ENCODE measurements at regions not wholly inside any gene's neighbourhood (a gene's known extent, or its start where the extent isn't known, plus 50 kb on each side); places are given as distances from the start of the nearest gene placed in this dataset.

DNA sequence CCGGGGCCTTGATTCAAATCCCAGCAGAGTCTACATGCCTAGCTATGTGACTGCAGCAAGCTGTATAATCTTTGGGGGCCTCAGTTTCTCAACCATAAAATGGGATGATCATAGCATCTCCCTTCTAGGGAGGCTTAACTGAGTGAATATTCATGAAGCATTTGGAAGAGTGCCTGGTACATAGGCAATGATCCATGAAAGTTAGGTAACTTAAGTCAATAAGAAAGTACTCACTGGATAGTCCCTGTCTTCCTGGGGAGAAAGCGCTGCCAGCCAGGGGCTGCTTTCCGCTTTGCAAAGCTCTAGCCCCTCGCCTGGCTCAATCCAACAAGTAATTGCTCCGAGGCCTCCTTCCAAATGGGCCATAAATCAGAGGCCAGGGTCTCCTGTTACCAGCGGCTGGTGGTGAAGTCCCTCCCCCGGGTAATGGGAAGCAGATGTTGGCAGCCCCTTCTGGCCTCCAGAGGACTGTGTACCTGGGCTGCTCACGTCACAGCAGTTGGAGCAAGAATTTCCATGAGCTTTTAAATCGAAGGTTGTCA lies 521.9 kb upstream of the PROK2 start:
- TF ChIP-seq POLR2A (IDR thresholded peaks at IDR 0.05) (no peak), POLR2AphosphoS5 (IDR thresholded peaks at IDR 0.05; ENCODE audit: insufficient read depth in 1 of 2, low read depth in 1 of 2) (no peak)
- TF ChIP-seq, protein P1, sequence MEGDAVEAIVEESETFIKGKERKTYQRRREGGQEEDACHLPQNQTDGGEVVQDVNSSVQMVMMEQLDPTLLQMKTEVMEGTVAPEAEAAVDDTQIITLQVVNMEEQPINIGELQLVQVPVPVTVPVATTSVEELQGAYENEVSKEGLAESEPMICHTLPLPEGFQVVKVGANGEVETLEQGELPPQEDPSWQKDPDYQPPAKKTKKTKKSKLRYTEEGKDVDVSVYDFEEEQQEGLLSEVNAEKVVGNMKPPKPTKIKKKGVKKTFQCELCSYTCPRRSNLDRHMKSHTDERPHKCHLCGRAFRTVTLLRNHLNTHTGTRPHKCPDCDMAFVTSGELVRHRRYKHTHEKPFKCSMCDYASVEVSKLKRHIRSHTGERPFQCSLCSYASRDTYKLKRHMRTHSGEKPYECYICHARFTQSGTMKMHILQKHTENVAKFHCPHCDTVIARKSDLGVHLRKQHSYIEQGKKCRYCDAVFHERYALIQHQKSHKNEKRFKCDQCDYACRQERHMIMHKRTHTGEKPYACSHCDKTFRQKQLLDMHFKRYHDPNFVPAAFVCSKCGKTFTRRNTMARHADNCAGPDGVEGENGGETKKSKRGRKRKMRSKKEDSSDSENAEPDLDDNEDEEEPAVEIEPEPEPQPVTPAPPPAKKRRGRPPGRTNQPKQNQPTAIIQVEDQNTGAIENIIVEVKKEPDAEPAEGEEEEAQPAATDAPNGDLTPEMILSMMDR (IDR thresholded peaks at IDR 0.05): no peak

Data from vagina (tissue), 2 donors.